ENCODE measurements at regions not wholly inside any gene's neighbourhood (a gene's known extent, or its start where the extent isn't known, plus 50 kb on each side); places are given as distances from the start of the nearest gene placed in this dataset.

- Histone ChIP-seq H3K27ac (no peak overlapping the region), H3K9me3 (no peaks in the 10 kb centered on the region), H3K27me3 (no peaks in the 10 kb centered on the region), H3K36me3 (no peaks in the 10 kb centered on the region), H3K4me3 (no peak overlapping the region), H3K4me1 (peaks cover 0 to 20% of the 10 kb centered on the region in 2 donors)
- intact Hi-C loops (cut with DNase I), result no loop called here
- DNase-seq (no peak), ATAC-seq (no peak)
- no peak for TF ChIP-seq CTCF (IDR thresholded peaks at IDR 0.05)
Observed at GRCh38 chr2:144595279-144595678, 75.4 kb upstream of the ZEB2 start.

GRCh38 chr2:144593803-144594202 is 73.9 kb upstream of the ZEB2 start:
- H3K36me3 ChIP-seq, result no peaks in the 10 kb centered on the region
- TF ChIP-seq CTCF (IDR thresholded peaks at IDR 0.05), result no peak
- DNase-seq, result no peak
- peaks cover 0 to 20% of the 10 kb centered on the region in 2 donors for H3K4me1 ChIP-seq
- H3K4me3 ChIP-seq, result no peak overlapping the region
- no peak overlapping the region for H3K27ac ChIP-seq
- no peaks in the 10 kb centered on the region for H3K27me3 ChIP-seq
- ATAC-seq, result no peak
- no peaks in the 10 kb centered on the region for H3K9me3 ChIP-seq
- intact Hi-C loops (cut with DNase I), result no loop called here

- Histone ChIP-seq H3K4me3 (no peak overlapping the region), H3K27me3 (no peaks in the 10 kb centered on the region), H3K4me1 (peaks cover 0 to 20% of the 10 kb centered on the region in 2 donors), H3K36me3 (no peaks in the 10 kb centered on the region), H3K27ac (no peak overlapping the region), H3K9me3 (no peaks in the 10 kb centered on the region)
- no peak for TF ChIP-seq CTCF (IDR thresholded peaks at IDR 0.05)
- ATAC-seq, result no peak
- no peak for DNase-seq
- intact Hi-C loops (cut with DNase I), result no loop called here
Observed at GRCh38 chr2:144592500-144593256, 72.8 kb upstream of the ZEB2 start.

GRCh38 chr2:144587306-144587705 is 67.4 kb upstream of the ZEB2 start:
- Histone ChIP-seq H3K27ac (no peak overlapping the region), H3K27me3 (no peaks in the 10 kb centered on the region), H3K9me3 (no peaks in the 10 kb centered on the region), H3K4me1 (peaks cover 0 to 18% of the 10 kb centered on the region in 2 donors), H3K36me3 (no peaks in the 10 kb centered on the region), H3K4me3 (no peak overlapping the region)
- no peak for DNase-seq
- intact Hi-C loops (cut with DNase I), result no loop called here
- ATAC-seq, result no peak
- TF ChIP-seq CTCF (IDR thresholded peaks at IDR 0.05), result no peak

- no peak for DNase-seq
- Histone ChIP-seq H3K4me3 (no peak overlapping the region), H3K9me3 (no peaks in the 10 kb centered on the region), H3K4me1 (peaks cover 0 to 25% of the 10 kb centered on the region in 2 donors), H3K27ac (no peak overlapping the region), H3K36me3 (no peaks in the 10 kb centered on the region), H3K27me3 (no peaks in the 10 kb centered on the region)
- TF ChIP-seq CTCF (IDR thresholded peaks at IDR 0.05), result no peak
- no peak for ATAC-seq
- intact Hi-C loops (cut with DNase I), result no loop called here
Observed at GRCh38 chr2:144586476-144586875, 66.6 kb upstream of the ZEB2 start.

Data from left lung (tissue), 4 donors.